Chondrocyte (in vitro differentiated cells): ENCODE measurements at regions not wholly inside any gene's neighbourhood (a gene's known extent, or its start where the extent isn't known, plus 50 kb on each side); places are given as distances from the start of the nearest gene placed in this dataset.

Experiments used
- DNase-seq: peaks from one replicate; pipeline ENCODE4 v3.0.0; 2021; ENCODE audit warnings: mixed read lengths, low spot score
- H3K27ac Mint-ChIP-seq: one replicate; pipeline ENCODE4 v1.8.0; 2021; ENCODE audit warnings: mild to moderate bottlenecking, moderate library complexity, mixed read lengths; ENCODE audit not compliant: unreplicated experiment
- H3K27me3 Mint-ChIP-seq: 2 replicates; pipeline ENCODE4 v1.8.0; 2021; ENCODE audit warnings: low read depth, mixed read lengths
- H3K36me3 Mint-ChIP-seq: 2 replicates; pipeline ENCODE4 v1.8.0; 2021; ENCODE audit warnings: low read depth, mixed read lengths
- H3K4me1 Mint-ChIP-seq: 2 replicates; pipeline ENCODE4 v1.8.0; 2021; ENCODE audit warnings: low read depth, mild to moderate bottlenecking, mixed read lengths
- H3K4me3 Mint-ChIP-seq: one replicate; pipeline ENCODE4 v1.8.0; 2021; ENCODE audit warnings: mild to moderate bottlenecking, moderate library complexity, mixed read lengths; ENCODE audit not compliant: unreplicated experiment
- H3K9me3 Mint-ChIP-seq: 2 replicates; pipeline ENCODE4 v1.8.0; 2021; ENCODE audit warnings: low read depth, mixed read lengths
- CTCF ChIP-seq: fragments of 200-600 bp; sonication (generic); IDR thresholded peaks from 2 replicates; pipeline ENCODE4 v1.5.0; 2021; ENCODE audit warnings: antibody characterized with exemption, mild to moderate bottlenecking, moderate library complexity

GRCh38 chr2:136251885-136252585 is 134.1 kb upstream of the CXCR4 start:
- Mint-ChIP-seq H3K36me3 (no peaks in the 10 kb centered on the region), H3K27ac (no peak overlapping the region), H3K27me3 (peaks cover 12% of the 10 kb centered on the region)

GRCh38 chr2:136251197-136251884 is 133.4 kb upstream of the CXCR4 start:
- DNase-seq: no peak
- Mint-ChIP-seq H3K27ac (no peak overlapping the region), H3K9me3 (no peaks in the 10 kb centered on the region), H3K27me3 (peaks cover 9% of the 10 kb centered on the region), H3K4me1 (no peaks in the 10 kb centered on the region), H3K36me3 (no peaks in the 10 kb centered on the region), H3K4me3 (no peak overlapping the region)
- no peak for TF ChIP-seq CTCF

More at GRCh38 chr2:136251885-136252585, 134.1 kb upstream of the CXCR4 start:
- no peak for DNase-seq
- H3K9me3 Mint-ChIP-seq: no peaks in the 10 kb centered on the region
- H3K4me3 Mint-ChIP-seq: no peak overlapping the region
- no peak for TF ChIP-seq CTCF
- no peaks in the 10 kb centered on the region for H3K4me1 Mint-ChIP-seq

GRCh38 chr2:136250131-136250530 is 132.2 kb upstream of the CXCR4 start:
- Mint-ChIP-seq H3K4me1 (no peaks in the 10 kb centered on the region), H3K4me3 (no peak overlapping the region), H3K36me3 (no peaks in the 10 kb centered on the region), H3K27ac (no peak overlapping the region), H3K9me3 (no peaks in the 10 kb centered on the region), H3K27me3 (peaks cover 9% of the 10 kb centered on the region)
- no peak for TF ChIP-seq CTCF
- DNase-seq: no peak

GRCh38 chr2:136248907-136249306 is 131.0 kb upstream of the CXCR4 start:
- TF ChIP-seq CTCF: no peak

GRCh38 chr2:136248242-136248641 is 130.3 kb upstream of the CXCR4 start:
- DNase-seq: no peak
- Mint-ChIP-seq H3K4me3 (no peak overlapping the region), H3K27ac (no peak overlapping the region), H3K4me1 (no peaks in the 10 kb centered on the region), H3K36me3 (no peaks in the 10 kb centered on the region), H3K27me3 (peaks cover 9% of the 10 kb centered on the region), H3K9me3 (no peaks in the 10 kb centered on the region)
- TF ChIP-seq CTCF: no peak

More at GRCh38 chr2:136248907-136249306, 131.0 kb upstream of the CXCR4 start:
- no peaks in the 10 kb centered on the region for H3K4me1 Mint-ChIP-seq
- H3K4me3 Mint-ChIP-seq: no peak overlapping the region
- H3K36me3 Mint-ChIP-seq: no peaks in the 10 kb centered on the region
- no peak for DNase-seq
- H3K9me3 Mint-ChIP-seq: no peaks in the 10 kb centered on the region
- peaks cover 9% of the 10 kb centered on the region for H3K27me3 Mint-ChIP-seq
- no peak overlapping the region for H3K27ac Mint-ChIP-seq
